HepG2 (cell line): ENCODE measurements at regions not wholly inside any gene's neighbourhood (a gene's known extent, or its start where the extent isn't known, plus 50 kb on each side); places are given as distances from the start of the nearest gene placed in this dataset.

ENCODE experiments used
- FOXM1 ChIP-seq: sonication (generic); formaldehyde crosslinking; IDR thresholded peaks from 2 replicates; pipeline ENCODE4 v1.5.0; 2020; ENCODE audit warnings: missing genetic modification reagents
- HMGA1 ChIP-seq: sonication (generic); formaldehyde crosslinking; conservative IDR thresholded peaks from 2 replicates; pipeline ENCODE4 v1.4.0; 2020; ENCODE audit warnings: missing genetic modification reagents
- SYNCRIP ChIP-seq: fragments of 200-400 bp; formaldehyde crosslinking; IDR thresholded peaks from 2 replicates; pipeline ENCODE4 v1.6.1; 2018; ENCODE audit warnings: mild to moderate bottlenecking, low read depth, low read length; ENCODE audit not compliant: insufficient read depth
- TBP ChIP-seq: sonication (generic); formaldehyde crosslinking; IDR thresholded peaks from 2 replicates; pipeline ENCODE4 v1.5.0; 2020; ENCODE audit warnings: missing genetic modification reagents
- ZBTB43 ChIP-seq: sonication (generic); formaldehyde crosslinking; conservative IDR thresholded peaks from 2 replicates; pipeline ENCODE4 v1.4.0; 2020; ENCODE audit warnings: missing genetic modification reagents
- ZHX2 ChIP-seq, 2 experiments: sonication (generic) in 1 of 2; formaldehyde crosslinking in 1 of 2; IDR thresholded peaks; 2 replicates each; pipeline versions ENCODE4 v1.6.1 to v1.9.0; 2014 to 2022; ENCODE audit warnings: antibody characterized with exemption in 1 of 2, borderline replicate concordance in 1 of 2, inconsistent platforms in 1 of 2, low read depth in 1 of 2, missing genetic modification reagents in 1 of 2
- ZNF143 ChIP-seq: sonication (generic); formaldehyde crosslinking; IDR thresholded peaks from 2 replicates; pipeline ENCODE4 v1.4.0; 2020; ENCODE audit warnings: missing genetic modification reagents
- ZNF205 ChIP-seq: IDR thresholded peaks from 2 replicates; pipeline ENCODE4 v1.6.1; 2018; ENCODE audit warnings: missing biosample characterization, missing genetic modification reagents
- ZNF550 ChIP-seq: sonication (generic); formaldehyde crosslinking; IDR thresholded peaks from 2 replicates; pipeline ENCODE4 v1.4.0; 2020; ENCODE audit warnings: mild to moderate bottlenecking, missing genetic modification reagents, borderline replicate concordance
- TF ChIP-seq, protein P1 (sequence below): sonication (generic); formaldehyde crosslinking; IDR thresholded peaks from 2 replicates; pipeline ENCODE4 v1.5.0; 2020; ENCODE audit warnings: mild to moderate bottlenecking, missing genetic modification reagents, moderate library complexity
- TF ChIP-seq, protein P2 (sequence below): sonication (generic); formaldehyde crosslinking; IDR thresholded peaks from 2 replicates; pipeline ENCODE4 v1.5.1; 2020; ENCODE audit warnings: mild to moderate bottlenecking, moderate library complexity, missing genetic modification reagents

DNA sequence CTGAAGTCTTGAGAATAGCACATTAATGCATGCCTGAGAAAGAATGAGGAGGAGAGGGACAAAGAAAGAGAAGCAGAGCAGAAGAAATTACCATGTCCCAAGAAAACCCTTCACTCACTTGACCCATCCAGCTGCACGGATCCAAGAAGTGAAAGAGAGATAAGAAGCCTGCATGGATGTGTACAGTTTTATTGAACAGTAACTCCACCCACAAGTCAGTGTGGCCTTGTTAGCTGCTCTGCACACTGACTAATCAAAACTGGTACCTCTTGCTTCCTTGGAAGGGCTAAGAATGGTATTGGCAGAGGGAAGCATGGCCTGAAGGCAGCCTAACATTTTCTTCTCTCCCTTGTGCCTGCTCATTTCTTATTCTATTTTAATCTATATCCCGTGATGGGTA is 163.9 kb downstream of the SLC7A11 start (continued):
- TF ChIP-seq ZHX2 (IDR thresholded peaks at IDR 0.05; ENCODE audit: low read depth) (no peak), ZHX2 (CRISPR knock-in tag; IDR thresholded peaks at IDR 0.05; ENCODE audit: borderline replicate concordance) (no peak), ZNF205 (CRISPR knock-in tag) (no peak), TBP (no peak), FOXM1 (CRISPR knock-in tag) (no peak), HMGA1 (CRISPR knock-in tag) (no peak), ZNF550 (CRISPR knock-in tag) (no peak), ZBTB43 (no peak), SYNCRIP (no peak), ZNF143 (CRISPR knock-in tag) (no peak)
- TF ChIP-seq, protein P1, sequence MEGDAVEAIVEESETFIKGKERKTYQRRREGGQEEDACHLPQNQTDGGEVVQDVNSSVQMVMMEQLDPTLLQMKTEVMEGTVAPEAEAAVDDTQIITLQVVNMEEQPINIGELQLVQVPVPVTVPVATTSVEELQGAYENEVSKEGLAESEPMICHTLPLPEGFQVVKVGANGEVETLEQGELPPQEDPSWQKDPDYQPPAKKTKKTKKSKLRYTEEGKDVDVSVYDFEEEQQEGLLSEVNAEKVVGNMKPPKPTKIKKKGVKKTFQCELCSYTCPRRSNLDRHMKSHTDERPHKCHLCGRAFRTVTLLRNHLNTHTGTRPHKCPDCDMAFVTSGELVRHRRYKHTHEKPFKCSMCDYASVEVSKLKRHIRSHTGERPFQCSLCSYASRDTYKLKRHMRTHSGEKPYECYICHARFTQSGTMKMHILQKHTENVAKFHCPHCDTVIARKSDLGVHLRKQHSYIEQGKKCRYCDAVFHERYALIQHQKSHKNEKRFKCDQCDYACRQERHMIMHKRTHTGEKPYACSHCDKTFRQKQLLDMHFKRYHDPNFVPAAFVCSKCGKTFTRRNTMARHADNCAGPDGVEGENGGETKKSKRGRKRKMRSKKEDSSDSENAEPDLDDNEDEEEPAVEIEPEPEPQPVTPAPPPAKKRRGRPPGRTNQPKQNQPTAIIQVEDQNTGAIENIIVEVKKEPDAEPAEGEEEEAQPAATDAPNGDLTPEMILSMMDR (CRISPR knock-in tag): no peak
- TF ChIP-seq, protein P2, sequence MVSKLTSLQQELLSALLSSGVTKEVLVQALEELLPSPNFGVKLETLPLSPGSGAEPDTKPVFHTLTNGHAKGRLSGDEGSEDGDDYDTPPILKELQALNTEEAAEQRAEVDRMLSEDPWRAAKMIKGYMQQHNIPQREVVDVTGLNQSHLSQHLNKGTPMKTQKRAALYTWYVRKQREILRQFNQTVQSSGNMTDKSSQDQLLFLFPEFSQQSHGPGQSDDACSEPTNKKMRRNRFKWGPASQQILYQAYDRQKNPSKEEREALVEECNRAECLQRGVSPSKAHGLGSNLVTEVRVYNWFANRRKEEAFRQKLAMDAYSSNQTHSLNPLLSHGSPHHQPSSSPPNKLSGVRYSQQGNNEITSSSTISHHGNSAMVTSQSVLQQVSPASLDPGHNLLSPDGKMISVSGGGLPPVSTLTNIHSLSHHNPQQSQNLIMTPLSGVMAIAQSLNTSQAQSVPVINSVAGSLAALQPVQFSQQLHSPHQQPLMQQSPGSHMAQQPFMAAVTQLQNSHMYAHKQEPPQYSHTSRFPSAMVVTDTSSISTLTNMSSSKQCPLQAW (CRISPR knock-in tag): no peak
